AML-193 (cell line): ENCODE measurements at regions not wholly inside any gene's neighbourhood (a gene's known extent, or its start where the extent isn't known, plus 50 kb on each side); places are given as distances from the start of the nearest gene placed in this dataset.

Experiments
- DNase-seq, 2 experiments: peaks; one replicate each; lab custom pipeline; 2025; lab: John Stamatoyannopoulos, UW

GRCh38 chr4:182082910-182083309 is 160.3 kb upstream of the TENM3 start:
- no peak for DNase-seq

- DNase-seq, result no peak
These were observed 159.4 kb upstream of the TENM3 start for GRCh38 chr4:182083671-182084410.

- DNase-seq, result no peak
These were observed 158.1 kb upstream of the TENM3 start for GRCh38 chr4:182085051-182085480.

- peak in 1 of 2 experiments; percentile 1 for DNase-seq
These were observed 153.9 kb upstream of the TENM3 start for GRCh38 chr4:182089326-182089725.

- no peak for DNase-seq
These were observed 153.0 kb upstream of the TENM3 start for GRCh38 chr4:182090186-182090585.

GRCh38 chr4:182091128-182091527 is 152.1 kb upstream of the TENM3 start:
- DNase-seq, result no peak

- DNase-seq, result no peak
These were observed 149.8 kb upstream of the TENM3 start for GRCh38 chr4:182093431-182093831.

- no peak for DNase-seq
These were observed 149.3 kb upstream of the TENM3 start for GRCh38 chr4:182093935-182094334.

GRCh38 chr4:182101618-182102017 is 141.6 kb upstream of the TENM3 start:
- DNase-seq, result no peak

- DNase-seq, result no peak
These were observed 140.6 kb upstream of the TENM3 start for GRCh38 chr4:182102576-182102975.

GRCh38 chr4:182103614-182104319 is 139.4 kb upstream of the TENM3 start:
- no peak for DNase-seq

GRCh38 chr4:182105416-182105815 is 137.8 kb upstream of the TENM3 start:
- no peak for DNase-seq

- DNase-seq, result no peak
These were observed 135.3 kb upstream of the TENM3 start for GRCh38 chr4:182107931-182108330.

GRCh38 chr4:182111586-182111985 is 131.6 kb upstream of the TENM3 start:
- no peak for DNase-seq

GRCh38 chr4:182113779-182114178 is 129.4 kb upstream of the TENM3 start:
- no peak for DNase-seq

- no peak for DNase-seq
These were observed 118.8 kb upstream of the TENM3 start for GRCh38 chr4:182124359-182124758.

GRCh38 chr4:182126096-182126495 is 117.1 kb upstream of the TENM3 start:
- no peak for DNase-seq

GRCh38 chr4:182126603-182127002 is 116.6 kb upstream of the TENM3 start:
- no peak for DNase-seq

GRCh38 chr4:182133033-182133432 is 110.2 kb upstream of the TENM3 start:
- no peak for DNase-seq

GRCh38 chr4:182134261-182134660 is 108.9 kb upstream of the TENM3 start:
- DNase-seq, result no peak

- no peak for DNase-seq
These were observed 107.0 kb upstream of the TENM3 start for GRCh38 chr4:182136201-182136600.

- DNase-seq, result no peak
These were observed 105.9 kb upstream of the TENM3 start for GRCh38 chr4:182137343-182137742.

GRCh38 chr4:182139491-182139890 is 103.7 kb upstream of the TENM3 start:
- no peak for DNase-seq

- DNase-seq, result no peak
These were observed 102.7 kb upstream of the TENM3 start for GRCh38 chr4:182140547-182140946.
